NAMALWA (cell line): ENCODE measurements at regions not wholly inside any gene's neighbourhood (a gene's known extent, or its start where the extent isn't known, plus 50 kb on each side); places are given as distances from the start of the nearest gene placed in this dataset.

Experiments used
- DNase-seq: peaks from one replicate; pipeline ENCODE4 v3.0.0-alpha.2; 2015; ENCODE audit warnings: low spot score

GRCh38 chr1:239732770-239733169 is 346.4 kb downstream of the CHRM3 start:
- no peak for DNase-seq

DNA sequence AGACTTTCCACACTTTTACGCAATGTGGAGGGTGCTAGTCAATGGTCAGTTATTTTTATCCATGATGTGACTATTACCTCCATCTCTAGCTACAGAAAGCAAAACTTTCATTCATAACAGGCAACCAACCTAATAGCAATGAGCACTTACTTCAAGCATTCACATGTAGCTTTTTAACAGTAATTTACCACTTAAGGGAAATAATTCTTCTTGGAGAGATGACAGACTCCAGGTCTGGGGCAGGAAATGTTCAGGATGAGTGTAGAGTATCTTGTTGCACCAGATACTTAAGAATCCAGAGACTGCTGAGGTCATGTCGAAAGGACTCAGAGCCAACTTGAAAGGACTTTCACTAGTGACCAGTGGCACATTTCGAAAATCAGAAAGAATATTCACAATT is 347.6 kb downstream of the CHRM3 start:
- DNase-seq: no peak

GRCh38 chr1:239735111-239735510 is 348.7 kb downstream of the CHRM3 start:
- DNase-seq: no peak

DNA sequence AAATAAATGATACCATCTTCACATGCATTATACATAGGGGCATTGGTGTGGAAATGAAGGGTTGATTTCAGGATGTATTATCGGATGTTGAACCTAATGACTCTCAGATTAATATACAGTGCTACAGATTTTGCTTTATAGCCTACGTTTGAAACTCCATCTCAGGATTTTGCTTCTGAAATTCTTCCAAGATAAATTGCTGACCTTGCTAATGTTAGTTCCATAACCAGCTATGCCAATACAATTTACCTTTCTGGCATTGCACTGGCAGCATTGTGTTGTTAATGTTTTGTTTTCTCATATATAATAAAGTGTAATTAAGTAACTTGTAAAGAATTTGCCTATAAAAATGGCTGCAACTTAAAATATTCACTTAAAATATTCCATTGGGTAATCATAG is 350.1 kb downstream of the CHRM3 start:
- no peak for DNase-seq

- DNase-seq: no peak
These were observed 352.3 kb upstream of the FMN2 start for GRCh38 chr1:239739375-239739774.

- DNase-seq: no peak
These were observed 351.8 kb upstream of the FMN2 start for GRCh38 chr1:239739919-239740318.

DNA sequence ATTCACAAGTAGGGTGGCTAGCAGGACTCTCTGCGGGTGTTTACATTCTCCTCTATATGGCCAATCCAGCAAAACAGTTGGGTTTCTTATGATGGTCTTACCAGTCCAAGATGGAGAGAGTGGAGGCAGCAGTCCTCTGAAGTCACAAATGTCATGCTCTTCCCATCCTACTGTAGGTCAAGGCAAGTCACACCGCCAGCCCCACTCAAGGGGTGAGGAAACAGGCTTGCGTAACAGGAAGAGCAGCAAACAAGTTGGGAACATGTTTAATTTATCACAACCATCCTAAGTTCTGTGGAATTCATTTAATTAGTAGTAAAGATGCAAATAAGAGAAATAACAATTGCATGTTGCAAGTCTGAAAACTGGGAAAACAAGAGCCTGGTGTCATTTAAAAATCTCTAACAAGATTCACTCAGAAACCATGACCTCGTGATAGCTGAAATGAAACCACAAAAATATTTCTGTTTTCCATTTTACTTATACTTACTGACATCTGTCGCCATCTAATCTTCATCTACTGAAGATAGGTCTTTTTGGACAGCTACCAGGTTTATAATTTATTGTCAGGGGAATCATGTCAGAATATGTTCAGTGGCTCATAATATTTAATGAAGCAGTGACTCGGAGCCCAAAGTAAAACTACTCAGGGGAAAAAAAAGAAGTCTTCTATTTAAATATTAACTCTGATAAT is 349.1 kb upstream of the FMN2 start:
- no peak for DNase-seq

- DNase-seq: no peak
These were observed 346.8 kb upstream of the FMN2 start for GRCh38 chr1:239744851-239745250.

GRCh38 chr1:239755107-239755912 is 336.4 kb upstream of the FMN2 start:
- no peak for DNase-seq

DNA sequence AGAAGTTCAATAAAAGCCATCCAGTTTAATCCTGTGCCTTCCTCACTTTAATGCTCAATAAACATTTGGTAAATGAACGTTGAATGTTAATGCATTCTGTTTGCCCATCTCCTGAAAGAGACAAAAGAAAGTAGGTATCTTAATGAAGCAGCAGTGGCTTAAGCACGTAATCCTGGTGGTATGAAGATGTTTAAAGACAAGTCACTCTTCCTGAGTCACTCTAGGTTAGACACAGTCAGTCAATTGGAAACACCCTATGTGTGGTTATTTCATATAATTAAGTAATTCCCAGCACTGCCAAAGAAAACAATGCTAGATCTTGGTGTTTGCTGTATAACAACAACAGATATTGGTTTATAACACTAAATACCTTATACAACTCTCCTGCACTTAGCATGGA is 334.0 kb upstream of the FMN2 start:
- DNase-seq: no peak

GRCh38 chr1:239758756-239759155 is 332.9 kb upstream of the FMN2 start:
- DNase-seq: no peak

- DNase-seq: no peak
These were observed 330.2 kb upstream of the FMN2 start for GRCh38 chr1:239761509-239761908.

GRCh38 chr1:239763850-239764249 is 327.8 kb upstream of the FMN2 start:
- DNase-seq: no peak

DNA sequence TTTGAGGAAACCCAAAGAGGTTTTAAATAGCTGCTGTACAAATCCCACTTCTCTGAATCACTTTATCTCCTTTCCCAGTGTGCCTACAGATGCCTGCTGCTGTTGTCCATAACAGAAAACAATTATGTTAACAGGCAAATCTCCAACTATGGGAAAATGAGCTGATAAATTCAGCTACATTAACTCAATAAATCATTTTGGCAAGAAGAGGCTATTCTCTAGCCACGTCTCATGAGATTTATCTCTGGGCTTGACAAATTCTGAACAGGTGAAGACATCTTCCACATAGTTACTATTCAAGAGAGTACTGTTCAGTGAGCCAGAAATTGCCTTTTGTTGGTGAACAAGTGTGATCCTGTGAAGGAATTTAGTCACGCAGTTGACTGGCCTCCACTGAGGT is 327.1 kb upstream of the FMN2 start:
- no peak for DNase-seq

GRCh38 chr1:239765163-239765562 is 326.5 kb upstream of the FMN2 start:
- DNase-seq: peak; percentile 4

DNA sequence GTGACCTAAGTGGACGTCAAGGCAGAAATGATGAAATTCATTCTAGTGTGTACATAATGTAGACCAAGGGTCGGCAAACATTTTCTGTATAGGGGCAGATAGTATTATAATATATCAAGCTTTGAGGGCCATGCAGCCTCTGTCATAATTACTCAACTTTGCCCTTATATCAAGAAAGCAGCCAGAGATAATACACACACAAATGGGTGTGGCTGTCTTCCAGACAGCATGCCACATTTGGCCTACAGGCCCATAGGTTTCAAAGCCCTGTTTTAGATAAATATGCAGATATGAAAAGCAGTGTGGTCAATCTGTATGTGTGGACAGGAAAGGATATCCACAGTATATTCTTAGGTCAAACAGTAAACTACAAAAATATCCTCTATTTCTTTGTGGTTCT is 320.1 kb upstream of the FMN2 start:
- DNase-seq: no peak

DNA sequence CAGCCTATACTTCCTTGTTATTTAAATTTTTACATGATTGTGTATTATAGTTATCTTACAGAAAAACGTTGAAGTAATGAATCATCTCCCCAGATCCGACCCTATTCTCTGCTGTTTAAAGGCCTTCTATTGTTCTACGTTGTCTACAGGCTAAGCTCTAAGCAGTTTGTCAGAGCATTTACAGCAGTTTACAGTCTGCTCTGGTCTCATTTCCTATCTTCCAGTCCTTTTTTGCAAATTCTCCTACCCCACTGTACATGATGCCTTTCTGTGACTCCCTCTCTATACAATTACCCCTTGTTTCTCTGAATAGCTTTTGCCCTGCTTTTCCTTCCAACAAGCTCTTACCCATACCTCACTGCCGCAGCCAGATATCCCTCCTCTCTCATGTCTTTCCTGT is 319.2 kb upstream of the FMN2 start:
- DNase-seq: no peak

DNA sequence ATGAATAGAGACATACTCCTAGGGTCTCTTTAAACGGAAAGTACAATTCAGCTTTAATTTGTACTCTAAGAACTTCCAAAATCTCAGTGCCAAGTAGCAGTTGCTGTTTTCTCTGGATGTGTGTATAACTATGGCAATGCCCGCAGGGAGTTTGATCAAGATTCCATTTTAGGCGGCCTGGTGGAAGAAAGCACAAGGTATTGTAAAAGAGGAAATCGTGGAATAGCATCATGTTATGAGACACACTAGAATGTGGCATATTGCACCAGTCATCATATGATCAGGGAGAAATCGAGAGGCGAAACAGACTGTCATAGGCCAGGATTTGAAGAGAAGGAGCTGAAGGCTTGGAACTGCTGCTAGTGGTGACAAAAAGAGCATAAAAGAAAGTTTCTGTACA is 316.2 kb upstream of the FMN2 start:
- DNase-seq: no peak

GRCh38 chr1:239778208-239778813 is 313.4 kb upstream of the FMN2 start:
- no peak for DNase-seq

GRCh38 chr1:239779962-239780361 is 311.7 kb upstream of the FMN2 start:
- DNase-seq: no peak

DNA sequence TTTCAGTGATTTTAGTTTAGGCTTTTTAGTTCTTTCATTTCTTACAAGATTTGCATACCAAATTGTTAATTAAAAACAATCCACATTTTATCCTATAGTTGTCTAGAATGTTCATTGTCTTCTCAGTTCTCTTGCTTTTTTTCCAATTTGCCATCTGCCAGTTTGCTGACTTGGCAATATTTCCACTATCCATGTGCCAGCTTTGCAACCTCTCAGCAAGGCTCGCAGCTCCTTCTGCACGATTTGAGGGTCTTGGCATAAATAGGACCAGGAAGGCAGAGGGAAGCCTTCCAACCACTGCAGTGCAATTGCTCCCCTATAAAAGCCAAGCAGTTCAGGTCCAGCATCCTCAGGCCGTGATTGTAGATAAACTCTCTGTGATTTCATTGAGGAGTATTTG is 306.8 kb upstream of the FMN2 start:
- no peak for DNase-seq

DNA sequence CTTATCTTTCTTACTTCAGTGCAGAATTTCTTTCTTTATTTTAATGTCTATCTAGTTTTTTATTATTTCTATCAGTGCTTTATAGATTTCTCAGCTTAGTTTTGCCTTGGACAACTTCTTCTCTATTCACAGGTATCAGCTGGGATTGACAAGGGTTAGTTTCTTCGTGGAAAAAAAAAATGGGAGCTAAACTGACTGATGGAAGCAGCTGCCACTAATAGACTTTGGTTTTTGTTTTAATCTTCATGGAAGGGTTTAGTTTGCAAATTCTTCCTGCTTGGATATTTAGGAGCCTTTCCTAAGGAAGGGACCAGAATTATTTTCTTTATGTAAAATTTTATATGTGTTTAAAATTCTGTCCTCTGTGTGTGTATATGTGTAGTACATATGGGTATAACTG is 306.1 kb upstream of the FMN2 start:
- DNase-seq: no peak

DNA sequence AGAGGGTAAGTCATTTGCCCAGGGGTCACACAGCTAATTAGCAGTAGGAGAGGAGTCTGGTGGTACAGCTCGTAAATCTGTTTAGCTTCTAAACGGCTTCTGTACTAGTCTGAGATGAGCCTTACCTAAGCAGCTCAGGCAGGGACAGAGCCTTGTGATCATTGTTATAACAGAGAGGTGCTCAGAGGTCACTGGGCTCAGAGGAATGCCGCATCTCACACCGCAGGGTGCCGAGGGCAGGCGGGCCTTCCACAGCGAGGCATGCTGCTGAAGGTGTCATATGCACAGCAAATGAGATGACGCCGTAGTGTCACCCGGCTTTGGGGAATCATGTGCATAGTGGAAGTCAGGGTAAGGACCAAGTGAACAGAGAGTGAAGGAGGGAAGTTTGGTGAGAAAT is 305.2 kb upstream of the FMN2 start:
- DNase-seq: no peak
